CD4-positive, CD25-positive, alpha-beta regulatory T cell (primary cell): ENCODE measurements at regions not wholly inside any gene's neighbourhood (a gene's known extent, or its start where the extent isn't known, plus 50 kb on each side); places are given as distances from the start of the nearest gene placed in this dataset.

ENCODE experiments used
- ATAC-seq, 2 donors: fragments of 150-1000 bp; cut with Tn5 transposase; one replicate each; pipeline ENCODE4 v1.10.0; 2021; ENCODE audit warnings: low read depth in 2 of 2, moderate number of reproducible peaks in 2 of 2, moderate library complexity in 1 of 2
- DNase-seq, 3 donors: peaks; one replicate each; pipeline versions ENCODE4 v3.0.0 to v3.0.0-alpha.2; 2012 to 2022; ENCODE audit warnings: mixed read lengths in 1 of 3
- H3K27ac ChIP-seq: one replicate; pipeline ENCODE4 v1.7.0; 2013; ENCODE audit warnings: mild to moderate bottlenecking, low read length; ENCODE audit not compliant: insufficient read depth, poor library complexity, severe bottlenecking
- H3K27me3 ChIP-seq: one replicate; pipeline ENCODE4 v1.7.0; 2013; ENCODE audit warnings: low read length; ENCODE audit not compliant: control insufficient read depth, insufficient read depth
- H3K36me3 ChIP-seq: one replicate; pipeline ENCODE4 v1.7.0; 2013; ENCODE audit warnings: mild to moderate bottlenecking, low read length, moderate library complexity; ENCODE audit not compliant: control insufficient read depth, insufficient read depth
- H3K4me1 ChIP-seq: 2 replicates; pipeline ENCODE4 v1.7.0; 2013; ENCODE audit warnings: mild to moderate bottlenecking, low read length; ENCODE audit not compliant: insufficient read depth, control insufficient read depth, poor library complexity, severe bottlenecking
- H3K4me3 ChIP-seq: one replicate; pipeline ENCODE4 v1.7.0; 2013; ENCODE audit warnings: low read depth, mild to moderate bottlenecking, low read length, moderate library complexity
- H3K9me3 ChIP-seq, 2 experiments: 1 replicate in 1 of 2; 2 replicates in 1 of 2; pipeline ENCODE4 v1.7.0; 2013; ENCODE audit warnings: low read length in 2 of 2, mild to moderate bottlenecking in 1 of 2, moderate library complexity in 1 of 2; ENCODE audit not compliant: control insufficient read depth in 2 of 2
- H3K27ac Mint-ChIP-seq, 3 donors: one replicate each; pipeline ENCODE4 v1.8.0; 2020 to 2022; ENCODE audit warnings: mild to moderate bottlenecking in 3 of 3, mixed read lengths in 3 of 3, moderate library complexity in 2 of 3
- H3K27me3 Mint-ChIP-seq: one replicate; pipeline ENCODE4 v1.8.0; 2022; ENCODE audit warnings: mild to moderate bottlenecking, mixed read lengths
- H3K36me3 Mint-ChIP-seq: one replicate; pipeline ENCODE4 v1.8.0; 2020; ENCODE audit warnings: mixed read lengths
- H3K4me1 Mint-ChIP-seq, 4 donors: one replicate each; pipeline ENCODE4 v1.8.0; 2020 to 2022; ENCODE audit warnings: mixed read lengths in 4 of 4, mild to moderate bottlenecking in 1 of 4
- H3K4me3 Mint-ChIP-seq, 4 donors: one replicate each; pipeline ENCODE4 v1.8.0; 2020 to 2022; ENCODE audit warnings: mild to moderate bottlenecking in 4 of 4, mixed read lengths in 4 of 4, moderate library complexity in 3 of 4
- H3K9me3 Mint-ChIP-seq, 7 donors: one replicate each; pipeline ENCODE4 v1.8.0; 2020 to 2022; ENCODE audit warnings: mixed read lengths in 7 of 7, mild to moderate bottlenecking in 3 of 7, moderate library complexity in 2 of 7

GRCh38 chr10:120115959-120116358 is 223.4 kb downstream of the SEC23IP start:
- Mint-ChIP-seq H3K4me1 (no peaks in the 10 kb centered on the region), H3K27me3 (peaks cover 6% of the 10 kb centered on the region), H3K36me3 (no peaks in the 10 kb centered on the region), H3K9me3 (peaks cover 0 to 5% (median 1%) of the 10 kb centered on the region in 7 donors), H3K27ac (no peak overlapping the region), H3K4me3 (no peak overlapping the region)
- ATAC-seq = no peak
- H3K9me3 ChIP-seq = no peaks in the 10 kb centered on the region
- H3K4me1 ChIP-seq = no peaks in the 10 kb centered on the region
- no peak overlapping the region for H3K4me3 ChIP-seq
- H3K36me3 ChIP-seq = no peaks in the 10 kb centered on the region
- DNase-seq = no peak
- H3K27ac ChIP-seq = no peak overlapping the region
- H3K27me3 ChIP-seq = peaks cover 4% of the 10 kb centered on the region

GRCh38 chr10:120121768-120122167 is 229.2 kb downstream of the SEC23IP start:
- no peaks in the 10 kb centered on the region for H3K27me3 Mint-ChIP-seq
- H3K36me3 Mint-ChIP-seq = no peaks in the 10 kb centered on the region
- no peak for ATAC-seq
- Histone ChIP-seq H3K4me1 (no peaks in the 10 kb centered on the region), H3K9me3 (no peaks in the 10 kb centered on the region), H3K27me3 (no peaks in the 10 kb centered on the region), H3K4me3 (no peak overlapping the region), H3K27ac (no peak overlapping the region), H3K36me3 (no peaks in the 10 kb centered on the region)
- no peaks in the 10 kb centered on the region for H3K4me1 Mint-ChIP-seq
- no peak overlapping the region for H3K4me3 Mint-ChIP-seq
- DNase-seq = no peak
- H3K27ac Mint-ChIP-seq = no peak overlapping the region
- peaks cover 0 to 5% (median 1%) of the 10 kb centered on the region in 7 donors for H3K9me3 Mint-ChIP-seq

GRCh38 chr10:120131183-120131582 is 238.7 kb downstream of the SEC23IP start:
- Mint-ChIP-seq H3K27me3 (peaks cover 13% of the 10 kb centered on the region), H3K36me3 (no peaks in the 10 kb centered on the region), H3K4me3 (peak overlapping the region in 1 of 4 donors; percentile 32), H3K4me1 (no peaks in the 10 kb centered on the region), H3K9me3 (peaks cover 0 to 6% (median 0%) of the 10 kb centered on the region in 7 donors), H3K27ac (no peak overlapping the region)
- no peak overlapping the region for H3K27ac ChIP-seq
- H3K9me3 ChIP-seq = no peaks in the 10 kb centered on the region
- H3K27me3 ChIP-seq = peaks cover 2% of the 10 kb centered on the region
- H3K4me1 ChIP-seq = no peaks in the 10 kb centered on the region
- no peak overlapping the region for H3K4me3 ChIP-seq
- ATAC-seq = no peak
- no peaks in the 10 kb centered on the region for H3K36me3 ChIP-seq
- DNase-seq = no peak

- no peak overlapping the region for H3K27ac Mint-ChIP-seq
- no peak overlapping the region for H3K27ac ChIP-seq
- H3K36me3 Mint-ChIP-seq = no peaks in the 10 kb centered on the region
- no peaks in the 10 kb centered on the region for H3K36me3 ChIP-seq
- H3K27me3 Mint-ChIP-seq = peaks cover 8% of the 10 kb centered on the region
- peaks cover 2% of the 10 kb centered on the region for H3K27me3 ChIP-seq
- H3K4me3 Mint-ChIP-seq = no peak overlapping the region
- H3K4me1 ChIP-seq = no peaks in the 10 kb centered on the region
- no peak overlapping the region for H3K4me3 ChIP-seq
- H3K9me3 ChIP-seq = no peaks in the 10 kb centered on the region
- no peaks in the 10 kb centered on the region for H3K4me1 Mint-ChIP-seq
- peaks cover 0 to 5% (median 0%) of the 10 kb centered on the region in 7 donors for H3K9me3 Mint-ChIP-seq
- DNase-seq (no peak), ATAC-seq (no peak)
Measured at GRCh38 chr10:120132811-120133210, 240.3 kb downstream of the SEC23IP start.

- ATAC-seq (no peak), DNase-seq (no peak)
- peaks cover 2% of the 10 kb centered on the region for H3K27me3 ChIP-seq
- Mint-ChIP-seq H3K9me3 (peaks cover 0 to 3% (median 0%) of the 10 kb centered on the region in 7 donors), H3K27ac (no peak overlapping the region), H3K4me1 (no peaks in the 10 kb centered on the region), H3K27me3 (peaks cover 4% of the 10 kb centered on the region), H3K36me3 (no peaks in the 10 kb centered on the region), H3K4me3 (no peak overlapping the region)
- no peaks in the 10 kb centered on the region for H3K36me3 ChIP-seq
- H3K27ac ChIP-seq = no peak overlapping the region
- H3K9me3 ChIP-seq = no peaks in the 10 kb centered on the region
- no peaks in the 10 kb centered on the region for H3K4me1 ChIP-seq
- H3K4me3 ChIP-seq = no peak overlapping the region
Measured at GRCh38 chr10:120138689-120139088, 246.2 kb downstream of the SEC23IP start.

GRCh38 chr10:120145107-120145506 is 252.6 kb downstream of the SEC23IP start:
- no peak for ATAC-seq
- no peak overlapping the region for H3K4me3 Mint-ChIP-seq
- no peaks in the 10 kb centered on the region for H3K4me1 ChIP-seq
- H3K27ac ChIP-seq = no peak overlapping the region
- peaks cover 4% of the 10 kb centered on the region for H3K27me3 Mint-ChIP-seq
- no peaks in the 10 kb centered on the region for H3K4me1 Mint-ChIP-seq
- no peak overlapping the region for H3K4me3 ChIP-seq
- H3K9me3 ChIP-seq = no peaks in the 10 kb centered on the region
- H3K9me3 Mint-ChIP-seq = peaks cover 0 to 3% (median 0%) of the 10 kb centered on the region in 7 donors
- no peaks in the 10 kb centered on the region for H3K36me3 Mint-ChIP-seq
- no peak for DNase-seq
- no peak overlapping the region for H3K27ac Mint-ChIP-seq
- no peaks in the 10 kb centered on the region for H3K36me3 ChIP-seq
- H3K27me3 ChIP-seq = no peaks in the 10 kb centered on the region

GRCh38 chr10:120156614-120157274 is 264.2 kb downstream of the SEC23IP start:
- no peaks in the 10 kb centered on the region for H3K4me1 ChIP-seq
- Mint-ChIP-seq H3K27me3 (peaks cover 6% of the 10 kb centered on the region), H3K36me3 (no peaks in the 10 kb centered on the region), H3K4me1 (no peaks in the 10 kb centered on the region), H3K27ac (no peak overlapping the region), H3K4me3 (no peak overlapping the region), H3K9me3 (peaks cover 2 to 10% (median 4%) of the 10 kb centered on the region in 7 donors)
- H3K4me3 ChIP-seq = no peak overlapping the region
- H3K9me3 ChIP-seq = no peaks in the 10 kb centered on the region
- no peak for ATAC-seq
- H3K27me3 ChIP-seq = peaks cover 3% of the 10 kb centered on the region
- H3K36me3 ChIP-seq = no peaks in the 10 kb centered on the region
- H3K27ac ChIP-seq = no peak overlapping the region
- DNase-seq = no peak

- no peaks in the 10 kb centered on the region for H3K36me3 ChIP-seq
- no peak for ATAC-seq
- Mint-ChIP-seq H3K27ac (no peak overlapping the region), H3K4me3 (no peak overlapping the region), H3K9me3 (peaks cover 0 to 5% (median 0%) of the 10 kb centered on the region in 7 donors), H3K36me3 (no peaks in the 10 kb centered on the region), H3K4me1 (no peaks in the 10 kb centered on the region), H3K27me3 (peaks cover 4% of the 10 kb centered on the region)
- H3K4me1 ChIP-seq = no peaks in the 10 kb centered on the region
- H3K27ac ChIP-seq = no peak overlapping the region
- no peak for DNase-seq
- H3K27me3 ChIP-seq = no peaks in the 10 kb centered on the region
- H3K9me3 ChIP-seq = no peaks in the 10 kb centered on the region
- no peak overlapping the region for H3K4me3 ChIP-seq
Measured at GRCh38 chr10:120161111-120161510, 268.6 kb downstream of the SEC23IP start.
